ENCODE measurements at regions not wholly inside any gene's neighbourhood (a gene's known extent, or its start where the extent isn't known, plus 50 kb on each side); places are given as distances from the start of the nearest gene placed in this dataset.

GRCh38 chr10:61164458-61165160 is 220.6 kb upstream of the RHOBTB1 start:
- no peak for DNase-seq (ENCODE audit: low read depth)
- TF ChIP-seq CTCF (IDR thresholded peaks at IDR 0.05; ENCODE audit: control insufficient read depth, extremely low read depth, insufficient read depth) = no peak
- no peak overlapping the region for H3K4me3 ChIP-seq (ENCODE audit: low read depth, low read length)

DNA sequence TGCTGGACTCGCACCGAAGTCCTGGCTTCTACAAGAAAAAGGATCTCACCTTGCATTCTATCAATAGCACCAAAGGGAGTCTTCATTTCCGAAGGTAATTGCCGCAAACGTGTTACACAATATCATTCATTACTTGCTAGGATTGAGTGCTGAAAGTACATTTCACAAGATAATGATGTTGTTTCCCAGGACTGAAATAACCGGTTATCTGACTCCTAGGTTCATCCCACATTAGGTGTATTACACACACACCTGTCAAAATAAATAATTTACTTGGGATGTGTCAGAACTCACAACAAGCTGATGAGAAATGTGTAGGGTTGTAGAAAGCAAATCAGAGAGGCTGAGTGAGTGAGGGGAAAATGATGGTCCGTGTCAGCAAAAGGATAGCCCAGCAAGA is 219.4 kb upstream of the RHOBTB1 start:
- no peak for DNase-seq (ENCODE audit: low read depth)
- no peak for TF ChIP-seq CTCF (IDR thresholded peaks at IDR 0.05; ENCODE audit: control insufficient read depth, extremely low read depth, insufficient read depth)
- no peak overlapping the region for H3K4me3 ChIP-seq (ENCODE audit: low read depth, low read length)

- no peak overlapping the region for H3K4me3 ChIP-seq (ENCODE audit: low read depth, low read length)
- DNase-seq (ENCODE audit: low read depth) = no peak
- TF ChIP-seq CTCF (IDR thresholded peaks at IDR 0.05; ENCODE audit: control insufficient read depth, extremely low read depth, insufficient read depth) = no peak
Measured at GRCh38 chr10:61160253-61160652, 216.3 kb upstream of the RHOBTB1 start.

DNA sequence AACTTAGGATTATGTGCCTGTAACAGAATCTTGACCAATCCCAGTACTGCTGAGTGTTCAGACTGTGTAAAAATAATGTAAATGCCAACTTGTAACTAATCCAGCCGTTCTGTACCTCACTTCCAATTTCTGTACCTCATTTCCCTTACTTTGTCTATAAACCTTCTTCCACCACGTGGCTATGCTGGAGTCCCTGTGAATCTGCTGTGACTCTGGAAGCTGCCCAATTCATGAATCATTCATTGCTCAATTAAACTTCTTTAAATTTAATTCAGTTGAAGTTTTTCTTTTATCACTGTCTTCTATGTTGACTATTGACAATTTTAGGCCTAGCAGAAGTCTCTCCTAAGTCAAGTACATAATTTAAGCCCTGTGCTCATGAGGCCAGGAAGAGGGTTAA is 215.3 kb upstream of the RHOBTB1 start:
- no peak overlapping the region for H3K4me3 ChIP-seq (ENCODE audit: low read depth, low read length)
- no peak for TF ChIP-seq CTCF (IDR thresholded peaks at IDR 0.05; ENCODE audit: control insufficient read depth, extremely low read depth, insufficient read depth)
- DNase-seq (ENCODE audit: low read depth) = no peak

DNA sequence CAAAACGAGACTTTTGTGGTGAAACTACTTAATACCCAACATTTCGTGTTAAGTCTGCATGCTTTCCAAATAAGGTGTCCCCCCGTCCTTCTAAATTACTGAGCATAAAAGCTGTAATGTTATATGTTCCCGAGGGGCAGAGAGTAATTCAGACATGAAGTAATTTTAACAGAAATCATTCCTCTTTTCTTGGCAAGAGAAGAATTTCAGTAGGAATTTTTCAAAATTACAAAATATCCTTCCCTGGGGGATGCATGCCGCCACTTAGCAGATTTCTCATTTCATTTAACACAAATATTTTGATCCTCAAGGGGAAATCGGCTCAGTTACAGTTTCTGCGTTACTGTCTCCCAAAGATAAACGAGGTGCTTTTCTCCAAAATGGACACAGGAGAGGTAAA is 213.2 kb upstream of the RHOBTB1 start:
- TF ChIP-seq CTCF (IDR thresholded peaks at IDR 0.05; ENCODE audit: control insufficient read depth, extremely low read depth, insufficient read depth) = no peak
- no peak overlapping the region for H3K4me3 ChIP-seq (ENCODE audit: low read depth, low read length)
- DNase-seq (ENCODE audit: low read depth) = no peak

- no peak for TF ChIP-seq CTCF (IDR thresholded peaks at IDR 0.05; ENCODE audit: control insufficient read depth, extremely low read depth, insufficient read depth)
- no peak for DNase-seq (ENCODE audit: low read depth)
Measured at GRCh38 chr10:61153771-61154170, 209.8 kb upstream of the RHOBTB1 start.

GRCh38 chr10:61151059-61151458 is 207.1 kb upstream of the RHOBTB1 start:
- TF ChIP-seq CTCF (IDR thresholded peaks at IDR 0.05; ENCODE audit: control insufficient read depth, extremely low read depth, insufficient read depth) = no peak
- no peak for DNase-seq (ENCODE audit: low read depth)
- H3K4me3 ChIP-seq (ENCODE audit: low read depth, low read length) = no peak overlapping the region

More at GRCh38 chr10:61153771-61154170, 209.8 kb upstream of the RHOBTB1 start:
- H3K4me3 ChIP-seq (ENCODE audit: low read depth, low read length) = no peak overlapping the region

All from LNCaP clone FGC (cell line).